Kidney (tissue), 13 donors: ENCODE measurements at regions not wholly inside any gene's neighbourhood (a gene's known extent, or its start where the extent isn't known, plus 50 kb on each side); places are given as distances from the start of the nearest gene placed in this dataset.
A peak's percentile ranks its signal among the peaks of the same experiment; 100 is the strongest.
"Not testable (repeated sequence)": the region's sequence is repeated elsewhere in the genome, so short reads cannot be mapped to it uniquely, and the experiment has no call there.

Experiments used
- DNase-seq, 5 donors: peaks; one replicate each; pipeline ENCODE4 v3.0.0-alpha.2; 2013 to 2020
- FAIRE-seq: peaks from 2 replicates; lab custom pipeline; 2012; peaks lifted over from hg19 to GRCh38; lab: Jason Lieb, UNC
- H3K27ac ChIP-seq, 2 donors: one replicate each; pipeline ENCODE4 v1.7.0; 2013; ENCODE audit warnings: low read depth in 2 of 2, low read length in 2 of 2, inconsistent platforms in 1 of 2
- H3K27me3 ChIP-seq: one replicate; pipeline ENCODE4 v1.7.1; 2013; ENCODE audit warnings: low read length, inconsistent platforms; ENCODE audit not compliant: control insufficient read depth, insufficient read depth
- H3K36me3 ChIP-seq, 3 donors: one replicate each; pipeline versions ENCODE4 v1.7.0 to v1.7.1; 2013; ENCODE audit warnings: low read length in 3 of 3, control low read depth in 1 of 3, inconsistent platforms in 1 of 3; ENCODE audit not compliant: insufficient read depth in 3 of 3, control insufficient read depth in 2 of 3
- H3K4me1 ChIP-seq, 3 donors: one replicate each; pipeline versions ENCODE4 v1.7.0 to v1.7.1; 2013; ENCODE audit warnings: low read length in 3 of 3, inconsistent platforms in 1 of 3, low read depth in 1 of 3; ENCODE audit not compliant: control insufficient read depth in 2 of 3, insufficient read depth in 2 of 3
- H3K4me3 ChIP-seq, 3 donors: one replicate each; pipeline versions ENCODE4 v1.7.0 to v1.8.1; 2013; ENCODE audit warnings: low read length in 3 of 3, control low read depth in 1 of 3, inconsistent platforms in 1 of 3
- H3K9ac ChIP-seq, 3 donors: one replicate each; pipeline versions ENCODE4 v1.7.0 to v1.7.1; 2013; ENCODE audit warnings: low read length in 3 of 3, control low read depth in 1 of 3, inconsistent platforms in 1 of 3
- H3K9me3 ChIP-seq, 3 donors: one replicate each; pipeline versions ENCODE4 v1.7.0 to v1.7.1; 2013; ENCODE audit warnings: low read length in 3 of 3, control low read depth in 1 of 3, inconsistent platforms in 1 of 3; ENCODE audit not compliant: control insufficient read depth in 2 of 3, insufficient read depth in 1 of 3
- intact Hi-C: fragments of 100-400 bp; cut with DNase I; formaldehyde crosslinking; loops from one replicate; pipeline ENCODE4 v1.11.1; 2022
- TF ChIP-seq, protein P1 (sequence below): IDR thresholded peaks from 3 replicates; pipeline ENCODE4 v1.5.1; 2012; ENCODE audit warnings: mild to moderate bottlenecking, moderate library complexity, borderline replicate concordance; ENCODE audit not compliant: insufficient read depth; ENCODE audit errors: extremely low read depth
- donor health status: control.
- donor health status: control.
- donor health status: control.
- donor health status: control.
- donor health status: control.
- donor health status: DM: yes; HTN: yes; CAD: no.
- donor health status: Normal renal cell carcinoma (clear cell type).

DNA sequence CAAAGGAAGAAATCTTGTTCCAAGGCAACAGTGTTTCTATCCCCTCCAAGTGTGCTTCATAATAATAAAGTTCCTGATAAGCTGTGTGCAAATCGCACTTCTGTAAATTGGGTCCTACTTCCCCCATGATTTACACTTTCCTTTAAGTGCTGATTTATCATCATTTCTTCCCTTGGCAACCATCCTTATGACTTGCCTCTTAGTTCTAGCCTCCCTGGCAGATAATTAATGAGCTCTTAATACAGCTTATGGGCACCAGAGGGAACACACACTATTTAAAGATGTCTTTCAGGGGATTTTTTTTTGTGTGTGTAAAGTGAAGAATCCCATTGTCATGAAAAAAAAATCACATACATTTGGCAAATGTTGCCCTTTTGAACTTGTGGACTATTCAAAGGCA, 101.6 kb upstream of the MPHOSPH6 start:
- H3K4me3 ChIP-seq, result no peak overlapping the region
- FAIRE-seq (no peak), DNase-seq (no peak)
- intact Hi-C loops, result no loop called here
- H3K27ac ChIP-seq, result no peak overlapping the region
- H3K9ac ChIP-seq, result no peak overlapping the region
- no peaks in the 10 kb centered on the region for H3K27me3 ChIP-seq
- TF ChIP-seq, protein P1, sequence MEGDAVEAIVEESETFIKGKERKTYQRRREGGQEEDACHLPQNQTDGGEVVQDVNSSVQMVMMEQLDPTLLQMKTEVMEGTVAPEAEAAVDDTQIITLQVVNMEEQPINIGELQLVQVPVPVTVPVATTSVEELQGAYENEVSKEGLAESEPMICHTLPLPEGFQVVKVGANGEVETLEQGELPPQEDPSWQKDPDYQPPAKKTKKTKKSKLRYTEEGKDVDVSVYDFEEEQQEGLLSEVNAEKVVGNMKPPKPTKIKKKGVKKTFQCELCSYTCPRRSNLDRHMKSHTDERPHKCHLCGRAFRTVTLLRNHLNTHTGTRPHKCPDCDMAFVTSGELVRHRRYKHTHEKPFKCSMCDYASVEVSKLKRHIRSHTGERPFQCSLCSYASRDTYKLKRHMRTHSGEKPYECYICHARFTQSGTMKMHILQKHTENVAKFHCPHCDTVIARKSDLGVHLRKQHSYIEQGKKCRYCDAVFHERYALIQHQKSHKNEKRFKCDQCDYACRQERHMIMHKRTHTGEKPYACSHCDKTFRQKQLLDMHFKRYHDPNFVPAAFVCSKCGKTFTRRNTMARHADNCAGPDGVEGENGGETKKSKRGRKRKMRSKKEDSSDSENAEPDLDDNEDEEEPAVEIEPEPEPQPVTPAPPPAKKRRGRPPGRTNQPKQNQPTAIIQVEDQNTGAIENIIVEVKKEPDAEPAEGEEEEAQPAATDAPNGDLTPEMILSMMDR, result no peak
- no peaks in the 10 kb centered on the region for H3K36me3 ChIP-seq
- no peaks in the 10 kb centered on the region for H3K4me1 ChIP-seq
- H3K9me3 ChIP-seq, result no peaks in the 10 kb centered on the region

DNA sequence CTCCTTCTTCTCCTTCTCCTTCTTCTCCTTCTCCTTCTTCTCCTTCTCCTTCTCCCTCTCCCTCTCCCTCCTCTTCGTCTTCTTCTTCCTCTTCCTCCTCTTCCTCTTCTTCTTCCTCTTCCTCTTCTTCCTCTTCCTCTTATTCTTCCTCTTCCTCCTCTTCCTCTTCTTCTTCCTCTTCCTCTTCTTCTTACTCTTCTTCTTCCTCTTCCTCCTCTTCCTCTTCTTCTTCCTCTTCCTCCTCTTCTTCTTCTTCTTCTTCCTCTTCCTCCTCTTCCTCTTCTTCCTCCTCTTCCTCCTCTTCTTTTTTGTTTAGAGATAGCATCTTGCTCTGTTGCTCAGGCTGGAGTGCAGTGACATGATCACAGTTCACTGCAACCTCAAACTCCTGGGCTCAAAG, 97.7 kb upstream of the MPHOSPH6 start:
- DNase-seq, H3K4me3 ChIP-seq, intact Hi-C loops, H3K4me1 ChIP-seq, H3K27ac ChIP-seq, H3K36me3 ChIP-seq, H3K27me3 ChIP-seq, H3K9me3 ChIP-seq, H3K9ac ChIP-seq, FAIRE-seq: not testable (repeated sequence)

DNA sequence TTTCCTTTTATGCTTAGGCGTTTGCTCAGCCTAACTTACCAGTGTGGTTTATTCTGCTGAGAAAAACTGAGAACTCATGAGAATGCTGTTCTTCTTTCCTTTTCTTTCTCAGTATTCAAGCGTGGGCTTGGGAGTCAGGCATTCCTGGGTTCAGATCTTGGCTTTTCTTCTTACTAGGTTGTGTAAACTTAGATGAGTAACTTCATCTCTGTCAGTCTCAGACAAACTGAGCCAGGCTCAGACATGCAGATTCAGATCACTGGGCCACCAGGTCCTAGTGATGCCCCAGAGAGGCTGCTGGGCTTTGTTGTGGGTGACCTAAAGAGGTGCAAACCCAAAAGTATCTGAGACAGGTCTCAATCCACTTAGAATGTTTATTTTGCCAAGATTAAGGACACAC, 95.8 kb upstream of the MPHOSPH6 start:
- intact Hi-C loops, result no loop called here
- no peak for FAIRE-seq
- TF ChIP-seq, protein P1, result no peak

DNA sequence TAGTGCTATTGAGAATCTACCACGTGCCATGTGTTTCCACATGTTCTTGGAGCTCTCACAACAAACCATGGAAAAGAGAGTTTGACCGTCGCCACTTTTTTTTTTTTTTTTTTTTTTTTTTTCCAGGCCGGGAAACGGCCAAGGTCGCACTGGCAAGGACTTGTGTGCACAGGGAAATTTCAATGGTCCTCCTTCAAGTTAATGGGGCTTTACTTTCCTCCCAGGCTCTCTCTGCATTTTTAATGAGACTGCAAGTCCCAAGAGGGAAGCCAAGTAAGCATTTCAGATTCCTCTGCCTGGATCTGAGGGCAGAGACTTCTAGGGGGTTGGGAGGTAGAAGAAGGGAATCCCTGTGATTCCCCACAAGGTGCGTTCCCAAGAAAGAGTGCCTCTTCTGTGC, 94.7 kb upstream of the MPHOSPH6 start:
- intact Hi-C loops, result no loop called here
- H3K27ac ChIP-seq, result no peak overlapping the region
- FAIRE-seq (no peak), DNase-seq (peak in 3 of 5 donors; percentile 15 to 58 (median 49))
- no peak overlapping the region for H3K4me3 ChIP-seq
- H3K36me3 ChIP-seq, result no peaks in the 10 kb centered on the region
- H3K4me1 ChIP-seq, result no peaks in the 10 kb centered on the region
- H3K9ac ChIP-seq, result no peak overlapping the region
- no peaks in the 10 kb centered on the region for H3K9me3 ChIP-seq
- no peaks in the 10 kb centered on the region for H3K27me3 ChIP-seq
- TF ChIP-seq, protein P1, result no peak

More for the DNA sequence above, 95.8 kb upstream of the MPHOSPH6 start:
- Histone ChIP-seq H3K27me3 (no peaks in the 10 kb centered on the region), H3K27ac (no peak overlapping the region), H3K36me3 (no peaks in the 10 kb centered on the region), H3K4me1 (no peaks in the 10 kb centered on the region), H3K4me3 (no peak overlapping the region), H3K9ac (no peak overlapping the region), H3K9me3 (no peaks in the 10 kb centered on the region)
- no peak for DNase-seq
